Skin epidermis (tissue), 12 donors: ENCODE measurements at regions not wholly inside any gene's neighbourhood (a gene's known extent, or its start where the extent isn't known, plus 50 kb on each side); places are given as distances from the start of the nearest gene placed in this dataset.
A peak's percentile ranks its signal among the peaks of the same experiment; 100 is the strongest.
"Not testable (repeated sequence)": the region's sequence is repeated elsewhere in the genome, so short reads cannot be mapped to it uniquely, and the experiment has no call there.

ENCODE experiments used
- H3K27ac ChIP-seq, 21 experiments: fragments of 200-600 bp; sonication (generic) in 11 of 21; one replicate each; pipeline ENCODE4 v1.5.0; 2020; ENCODE audit warnings: mild to moderate bottlenecking in 3 of 21, inconsistent platforms in 2 of 21, moderate library complexity in 2 of 21
- H3K4me3 ChIP-seq, 7 experiments: fragments of 200-600 bp; sonication (generic) in 2 of 7; one replicate each; pipeline ENCODE4 v1.5.0; 2020; ENCODE audit warnings: inconsistent platforms in 2 of 7, mild to moderate bottlenecking in 2 of 7, moderate library complexity in 1 of 7

DNA sequence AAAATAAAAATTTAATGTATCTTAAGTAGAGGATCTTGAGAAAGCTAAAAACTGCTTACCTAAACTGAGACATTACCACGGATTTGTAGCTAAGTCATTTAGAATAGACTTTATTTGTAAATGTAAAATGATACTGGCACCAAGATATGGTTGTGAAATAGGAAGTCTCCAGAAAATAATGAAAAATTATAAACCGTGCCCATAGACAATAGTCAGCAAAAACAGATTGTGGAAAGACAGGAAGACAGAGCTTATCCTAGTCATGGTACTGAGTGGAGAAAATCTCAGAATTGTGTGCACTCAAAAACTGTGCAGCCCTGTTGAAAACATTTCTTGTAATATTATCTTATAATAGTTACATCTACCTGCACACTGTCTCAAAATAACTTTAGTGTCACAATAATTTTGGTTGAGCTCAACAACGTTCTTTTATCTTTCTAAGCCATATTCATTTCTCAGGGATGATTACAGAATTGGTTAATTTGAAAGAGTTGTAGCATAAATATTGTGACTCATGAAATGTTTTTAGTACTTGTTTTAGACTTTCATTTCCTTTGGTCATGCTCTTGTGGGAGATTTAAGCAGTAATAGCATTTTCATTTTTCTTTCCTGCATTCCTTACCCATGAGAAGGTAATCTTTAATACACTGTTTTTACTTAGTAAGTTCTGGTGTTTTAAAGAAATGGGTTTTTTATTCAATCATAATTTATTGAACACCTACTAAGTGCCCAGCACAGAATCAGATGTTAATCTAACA lies 174.5 kb downstream of the SOX4 start:
- no peak overlapping the region for H3K27ac ChIP-seq
- no peak overlapping the region for H3K4me3 ChIP-seq

GRCh38 chr6:21769405-21769861 lies 175.9 kb downstream of the SOX4 start:
- Histone ChIP-seq H3K4me3 (no peak overlapping the region), H3K27ac (peak overlapping the region in 5 of 21 experiments; percentile 13 to 58 (median 28))

GRCh38 chr6:21769968-21770367 lies 176.4 kb downstream of the SOX4 start:
- Histone ChIP-seq H3K4me3 (no peak overlapping the region), H3K27ac (peak overlapping the region in 2 of 21 experiments; percentile 48 to 58)

- H3K4me3 ChIP-seq, result no peak overlapping the region
- no peak overlapping the region for H3K27ac ChIP-seq
Observed at GRCh38 chr6:21771626-21772320, 178.2 kb downstream of the SOX4 start.

DNA sequence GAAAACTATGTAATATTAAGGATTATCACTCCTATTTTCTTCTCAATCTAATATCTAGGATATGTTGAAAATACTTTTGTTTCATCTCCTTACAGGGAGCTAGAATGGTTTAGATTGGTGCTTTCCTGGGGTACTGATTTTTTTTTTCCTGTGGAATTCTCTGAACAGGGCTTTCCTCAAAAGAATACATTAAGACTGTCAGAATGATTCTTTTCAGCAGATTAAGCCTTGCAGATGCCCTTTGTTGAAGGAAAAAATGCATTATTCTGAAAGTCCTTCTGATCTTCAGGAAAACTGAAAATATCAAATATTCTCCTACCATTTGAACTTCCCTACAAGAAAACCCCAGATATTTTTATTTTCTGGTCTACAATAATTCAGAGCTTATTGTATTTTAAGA lies 178.9 kb downstream of the SOX4 start:
- Histone ChIP-seq H3K27ac (no peak overlapping the region), H3K4me3 (no peak overlapping the region)

GRCh38 chr6:21772884-21773575 lies 179.5 kb downstream of the SOX4 start:
- H3K27ac ChIP-seq, result no peak overlapping the region
- no peak overlapping the region for H3K4me3 ChIP-seq

GRCh38 chr6:21773576-21773968 lies 180.0 kb downstream of the SOX4 start:
- H3K27ac ChIP-seq, result no peak overlapping the region
- no peak overlapping the region for H3K4me3 ChIP-seq

DNA sequence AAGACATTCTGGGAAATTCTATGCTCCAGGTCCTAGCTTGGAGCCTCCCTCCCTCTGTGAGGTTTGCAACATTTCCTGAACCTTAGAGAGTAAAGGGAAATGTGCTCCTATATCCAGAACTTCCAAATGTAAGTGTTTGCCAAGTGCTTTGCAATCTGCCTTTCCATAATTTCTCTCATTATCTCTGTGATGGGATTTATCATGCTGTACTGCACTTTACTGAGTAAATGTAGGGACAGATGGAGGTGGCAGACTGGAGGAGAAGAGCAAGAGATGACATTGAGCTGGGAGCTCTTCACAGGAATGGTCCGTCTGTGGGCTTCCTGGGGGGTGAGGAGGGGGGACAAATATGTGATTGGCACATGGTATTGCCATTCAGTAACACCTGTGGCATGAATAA lies 184.3 kb downstream of the SOX4 start:
- Histone ChIP-seq H3K4me3 (no peak overlapping the region), H3K27ac (no peak overlapping the region)

GRCh38 chr6:21780141-21780540 lies 186.6 kb downstream of the SOX4 start:
- Histone ChIP-seq H3K27ac (peak overlapping the region in 1 of 21 experiments; percentile 10), H3K4me3 (no peak overlapping the region)

DNA sequence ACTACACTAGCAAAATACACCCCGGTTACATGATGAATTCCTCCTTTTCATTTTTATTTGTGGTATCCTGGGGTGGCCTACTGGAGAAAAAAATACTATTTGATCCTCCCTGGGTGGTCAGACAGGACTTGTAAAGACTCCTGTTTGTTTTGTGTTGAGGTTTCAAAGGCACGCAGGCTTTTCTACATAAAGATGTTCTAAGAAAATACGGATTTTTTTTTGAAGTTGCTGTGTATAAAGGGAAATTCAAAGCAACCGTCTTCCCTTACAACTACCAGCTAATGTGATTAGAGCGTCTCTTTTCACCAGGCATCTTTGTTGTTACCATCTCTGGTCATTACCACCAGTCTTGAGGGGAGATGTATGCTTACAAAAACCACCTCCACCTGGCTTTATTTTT lies 187.1 kb downstream of the SOX4 start:
- no peak overlapping the region for H3K4me3 ChIP-seq
- H3K27ac ChIP-seq, result no peak overlapping the region

GRCh38 chr6:21781128-21781527 lies 187.6 kb downstream of the SOX4 start:
- Histone ChIP-seq H3K27ac (peak overlapping the region in 1 of 21 experiments; percentile 33), H3K4me3 (no peak overlapping the region)

DNA sequence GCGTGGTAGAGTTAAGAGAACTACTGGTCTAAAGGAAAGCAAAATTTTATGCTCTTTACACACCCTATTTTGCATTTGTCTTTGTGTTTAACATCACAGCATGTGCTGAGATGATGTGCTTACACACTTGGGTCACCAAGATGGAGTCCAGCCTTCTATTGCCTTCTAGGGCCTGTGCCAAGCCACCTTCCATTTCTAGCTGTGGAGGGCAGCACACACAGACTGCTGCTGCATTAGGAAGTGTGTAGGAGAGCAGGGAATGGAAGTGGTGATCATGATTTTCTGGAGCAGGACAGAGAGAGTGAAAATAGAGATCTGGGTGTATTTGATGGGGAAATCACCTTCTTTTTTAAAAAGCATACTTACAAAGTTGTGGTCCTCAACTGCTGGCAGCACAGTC lies 191.6 kb downstream of the SOX4 start:
- no peak overlapping the region for H3K4me3 ChIP-seq
- H3K27ac ChIP-seq, result no peak overlapping the region

DNA sequence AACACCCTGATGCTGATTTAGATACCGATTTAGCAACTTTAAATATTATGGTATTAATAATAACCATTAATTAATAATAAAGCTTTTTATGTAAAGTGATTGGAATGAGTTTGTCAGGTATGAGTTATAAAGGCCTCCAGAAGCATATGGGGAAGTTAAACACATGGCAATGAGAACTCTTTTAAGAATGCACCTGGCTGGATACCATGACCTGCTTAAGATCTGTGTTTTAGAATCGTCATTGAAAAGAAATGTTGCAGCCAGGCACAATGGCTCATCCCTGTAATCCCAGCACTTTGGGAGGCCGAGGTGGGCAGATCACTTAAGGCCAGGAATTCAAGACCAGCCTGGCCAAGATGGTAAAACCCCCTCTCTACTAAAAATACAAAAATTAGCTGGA lies 197.5 kb downstream of the SOX4 start:
- Histone ChIP-seq H3K4me3 (no peak overlapping the region), H3K27ac (no peak overlapping the region)

- Histone ChIP-seq H3K27ac (no peak overlapping the region), H3K4me3 (no peak overlapping the region)
Observed at GRCh38 chr6:21791581-21791980, 198.0 kb downstream of the SOX4 start.

DNA sequence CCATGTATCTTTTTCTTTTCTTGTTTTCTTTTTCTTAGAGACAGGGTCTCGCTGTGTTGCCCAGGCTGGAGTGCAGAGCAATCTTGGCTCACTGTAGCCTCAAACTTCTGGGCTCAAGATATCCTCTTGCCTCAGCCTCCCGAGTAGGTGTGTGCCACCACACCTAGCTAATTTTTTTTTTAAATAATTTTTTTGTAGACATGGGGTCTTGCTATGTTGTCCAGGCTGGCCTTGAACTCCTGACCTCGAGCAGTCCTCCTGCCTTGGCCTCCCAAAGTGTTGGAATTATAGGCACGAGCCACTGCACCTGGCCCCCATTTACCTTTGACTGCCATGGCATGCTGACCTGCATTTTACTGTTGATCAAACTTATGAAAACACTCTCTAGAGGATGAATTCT lies 198.6 kb downstream of the SOX4 start:
- Histone ChIP-seq H3K27ac (no peak overlapping the region), H3K4me3 (no peak overlapping the region)

DNA sequence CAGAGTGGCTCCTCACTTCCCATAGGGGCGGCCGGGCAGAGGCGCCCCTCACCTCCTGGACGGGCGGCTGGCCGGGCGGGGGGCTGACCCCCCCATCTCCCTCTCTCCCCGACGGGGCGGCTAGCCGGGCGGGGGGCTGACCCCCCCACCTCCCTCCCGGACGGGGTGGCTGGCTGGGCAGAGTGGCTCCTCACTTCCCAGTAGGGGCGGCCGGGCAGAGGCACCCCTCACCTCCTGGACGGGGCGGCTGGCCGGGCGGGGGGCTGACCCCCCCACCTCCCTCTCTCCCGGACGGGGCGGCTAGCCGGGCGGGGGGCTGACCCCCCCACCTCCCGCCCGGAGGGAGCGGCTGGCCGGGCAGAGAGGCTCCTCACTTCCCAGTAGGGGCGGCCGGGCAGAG lies 203.4 kb downstream of the SOX4 start:
- not testable (repeated sequence) for H3K4me3 ChIP-seq, H3K27ac ChIP-seq

DNA sequence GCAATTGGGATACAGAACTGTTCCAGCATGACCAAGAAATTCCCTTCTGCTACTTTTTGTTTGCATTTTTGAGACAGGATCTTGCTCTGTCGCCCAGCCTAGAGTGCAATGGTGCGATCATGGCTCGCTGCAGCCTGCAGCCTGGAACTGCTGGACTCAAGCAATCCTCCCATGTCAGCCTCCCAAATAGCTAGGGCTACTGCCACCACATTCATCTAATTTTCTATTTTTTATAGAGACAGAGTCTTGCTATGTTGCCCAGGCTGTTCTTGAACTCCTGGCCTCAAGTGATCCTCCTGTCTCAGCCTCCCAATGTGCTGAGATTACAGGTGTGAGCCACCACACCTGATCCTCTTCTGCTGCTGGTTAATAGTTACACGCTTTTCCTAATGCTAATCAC lies 204.9 kb downstream of the SOX4 start:
- no peak overlapping the region for H3K4me3 ChIP-seq

DNA sequence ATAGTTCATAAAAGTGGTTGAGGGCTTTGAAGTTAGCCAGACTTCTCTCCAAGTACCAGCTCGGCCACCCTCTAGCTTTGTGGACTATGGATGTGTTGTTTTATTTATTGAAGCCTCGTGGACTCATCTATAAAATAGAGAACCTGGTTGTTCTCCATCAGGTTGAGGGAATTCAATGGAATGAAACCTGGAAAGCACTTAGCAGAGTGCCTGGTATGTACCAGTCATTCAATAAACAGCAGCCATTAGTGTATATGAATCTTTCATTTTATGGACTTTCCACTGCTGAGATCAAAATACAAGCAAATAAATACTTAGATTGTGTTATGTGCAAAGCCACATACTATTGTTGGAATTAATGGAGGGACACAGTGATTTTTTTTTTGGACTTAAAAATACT lies 206.8 kb downstream of the SOX4 start:
- no peak overlapping the region for H3K4me3 ChIP-seq
- H3K27ac ChIP-seq, result no peak overlapping the region

More for the DNA sequence above, 204.9 kb downstream of the SOX4 start:
- no peak overlapping the region for H3K27ac ChIP-seq

DNA sequence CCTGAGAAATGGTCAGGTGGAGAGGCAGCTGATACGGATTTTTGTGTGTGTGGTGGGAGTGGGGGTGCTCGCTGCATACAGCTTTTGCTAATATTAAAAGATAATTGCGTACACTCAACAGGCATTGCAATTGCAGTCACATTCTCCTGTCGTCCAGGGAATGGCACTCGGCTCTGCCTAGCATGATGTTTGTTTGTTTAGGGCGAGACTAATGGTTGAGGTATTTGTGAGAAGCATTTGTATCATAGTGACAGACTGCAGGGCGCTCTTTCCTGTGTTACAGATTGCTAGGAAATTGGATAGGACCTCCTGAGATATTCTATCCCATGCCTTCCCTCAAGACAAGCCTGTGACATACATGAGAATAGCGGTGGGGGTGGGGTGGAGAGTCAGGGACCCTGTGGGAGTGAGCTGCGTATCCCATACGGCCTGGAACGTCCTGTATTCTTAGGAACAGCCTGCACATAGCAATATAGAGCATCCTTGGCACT lies 207.4 kb downstream of the SOX4 start:
- H3K27ac ChIP-seq, result no peak overlapping the region
- no peak overlapping the region for H3K4me3 ChIP-seq

GRCh38 chr6:21801446-21802174 lies 208.1 kb downstream of the SOX4 start:
- Histone ChIP-seq H3K27ac (peak overlapping the region in 1 of 21 experiments; percentile 2), H3K4me3 (no peak overlapping the region)
